ENCODE measurements at regions not wholly inside any gene's neighbourhood (a gene's known extent, or its start where the extent isn't known, plus 50 kb on each side); places are given as distances from the start of the nearest gene placed in this dataset.

GRCh38 chr20:11001302-11001701, 327.5 kb upstream of the JAG1 start:
- no peak for DNase-seq

- DNase-seq = no peak
Measured at GRCh38 chr20:11001764-11002540, 328.2 kb upstream of the JAG1 start.

- DNase-seq = no peak
Measured at GRCh38 chr20:11003341-11003740, 329.5 kb upstream of the JAG1 start.

GRCh38 chr20:11008444-11009033, 334.7 kb upstream of the JAG1 start:
- no peak for DNase-seq

GRCh38 chr20:11011653-11012052, 337.9 kb upstream of the JAG1 start:
- DNase-seq = no peak

- no peak for DNase-seq
Measured at GRCh38 chr20:11012975-11013374, 339.2 kb upstream of the JAG1 start.

- DNase-seq = no peak
Measured at GRCh38 chr20:11013801-11014200, 340.0 kb upstream of the JAG1 start.

GRCh38 chr20:11015440-11015839, 341.6 kb upstream of the JAG1 start:
- no peak for DNase-seq

- no peak for DNase-seq
Measured at GRCh38 chr20:11017446-11017845, 343.6 kb upstream of the JAG1 start.

GRCh38 chr20:11018668-11019170, 344.9 kb upstream of the JAG1 start:
- DNase-seq = no peak

GRCh38 chr20:11020712-11021111, 346.9 kb upstream of the JAG1 start:
- no peak for DNase-seq

GRCh38 chr20:11027224-11027623, 353.4 kb upstream of the JAG1 start:
- no peak for DNase-seq

- DNase-seq = no peak
Measured at GRCh38 chr20:11030351-11030750, 356.6 kb upstream of the JAG1 start.

- DNase-seq = no peak
Measured at GRCh38 chr20:11031300-11031699, 357.5 kb upstream of the JAG1 start.

- no peak for DNase-seq
Measured at GRCh38 chr20:11032611-11033010, 358.8 kb upstream of the JAG1 start.

GRCh38 chr20:11034025-11034424, 360.2 kb upstream of the JAG1 start:
- no peak for DNase-seq

GRCh38 chr20:11035211-11035610, 361.4 kb upstream of the JAG1 start:
- no peak for DNase-seq

- no peak for DNase-seq
Measured at GRCh38 chr20:11041396-11041795, 367.6 kb upstream of the JAG1 start.

GRCh38 chr20:11043001-11043400, 369.2 kb upstream of the JAG1 start:
- DNase-seq = peak; percentile 95

GRCh38 chr20:11044561-11044960, 370.8 kb upstream of the JAG1 start:
- no peak for DNase-seq

GRCh38 chr20:11045412-11046175, 371.8 kb upstream of the JAG1 start:
- DNase-seq = no peak

- no peak for DNase-seq
Measured at GRCh38 chr20:11047559-11047958, 373.8 kb upstream of the JAG1 start.

- DNase-seq = no peak
Measured at GRCh38 chr20:11048739-11049138, 374.9 kb upstream of the JAG1 start.

- no peak for DNase-seq
Measured at GRCh38 chr20:11050350-11050749, 376.6 kb upstream of the JAG1 start.

Data from eye (tissue), 1 donor.